GM23248 (cell line): ENCODE measurements at regions not wholly inside any gene's neighbourhood (a gene's known extent, or its start where the extent isn't known, plus 50 kb on each side); places are given as distances from the start of the nearest gene placed in this dataset.

ENCODE experiments used
- EZH2 ChIP-seq: fragments of 200-600 bp; sonication (generic); IDR thresholded peaks from 2 replicates; pipeline ENCODE4 v1.6.1; 2018; ENCODE audit warnings: antibody characterized with exemption, mild to moderate bottlenecking; ENCODE audit not compliant: insufficient read depth, poor library complexity, severe bottlenecking
- EZH2phosphoT487 ChIP-seq: fragments of 200-600 bp; sonication (generic); IDR thresholded peaks from 2 replicates; pipeline ENCODE4 v1.6.1; 2018; ENCODE audit warnings: antibody characterized with exemption, moderate library complexity, mild to moderate bottlenecking, low read depth; ENCODE audit not compliant: insufficient read depth

GRCh38 chr6:137998461-137999019, 108.7 kb downstream of the PERP start:
- TF ChIP-seq EZH2 = no peak
- TF ChIP-seq EZH2phosphoT487 = no peak
